IMR-90 (cell line): ENCODE measurements at regions not wholly inside any gene's neighbourhood (a gene's known extent, or its start where the extent isn't known, plus 50 kb on each side); places are given as distances from the start of the nearest gene placed in this dataset.
"Not testable (repeated sequence)": the region's sequence is repeated elsewhere in the genome, so short reads cannot be mapped to it uniquely, and the experiment has no call there.

Experiments used
- BHLHE40 ChIP-seq: fragments of 150-350 bp; IDR thresholded peaks from 2 replicates; pipeline ENCODE4 v1.6.1; 2016; ENCODE audit warnings: mild to moderate bottlenecking, low read depth, low read length
- CEBPB ChIP-seq: IDR thresholded peaks from 2 replicates; pipeline ENCODE4 v1.6.1; 2012; ENCODE audit warnings: low read depth, low read length, improper control_type of control experiment
- CHD1 ChIP-seq: IDR thresholded peaks from 2 replicates; pipeline ENCODE4 v1.6.1; 2012; ENCODE audit warnings: low read depth, low read length, improper control_type of control experiment
- MAFK ChIP-seq: IDR thresholded peaks from 2 replicates; pipeline ENCODE4 v1.6.1; 2012; ENCODE audit warnings: low read depth, low read length, improper control_type of control experiment
- MAZ ChIP-seq: IDR thresholded peaks from 2 replicates; pipeline ENCODE4 v1.6.1; 2012; ENCODE audit warnings: low read depth, mild to moderate bottlenecking, low read length, improper control_type of control experiment, moderate library complexity, borderline replicate concordance
- MXI1 ChIP-seq: IDR thresholded peaks from 2 replicates; pipeline ENCODE4 v1.6.1; 2012; ENCODE audit warnings: low read depth, mild to moderate bottlenecking, low read length, moderate library complexity, borderline replicate concordance
- NFE2L2 ChIP-seq: fragments of 150-350 bp; IDR thresholded peaks from 2 replicates; pipeline ENCODE4 v1.6.1; 2016; ENCODE audit warnings: low read depth, mild to moderate bottlenecking, low read length
- POLR2A ChIP-seq: IDR thresholded peaks from 2 replicates; pipeline ENCODE4 v1.6.1; 2012; ENCODE audit warnings: mild to moderate bottlenecking, low read depth, low read length
- RAD21 ChIP-seq: IDR thresholded peaks from 2 replicates; pipeline ENCODE4 v1.6.1; 2012; ENCODE audit warnings: low read length, improper control_type of control experiment
- RCOR1 ChIP-seq: IDR thresholded peaks from 2 replicates; pipeline ENCODE4 v1.6.1; 2012; ENCODE audit warnings: mild to moderate bottlenecking, low read length, improper control_type of control experiment; ENCODE audit not compliant: insufficient replicate concordance
- RFX5 ChIP-seq: IDR thresholded peaks from 2 replicates; pipeline ENCODE4 v1.8.0; 2012; ENCODE audit warnings: low read depth, mild to moderate bottlenecking, low read length, moderate library complexity
- SMC3 ChIP-seq: fragments of 150-350 bp; IDR thresholded peaks from 2 replicates; pipeline ENCODE4 v1.6.1; 2016; ENCODE audit warnings: low read depth, mild to moderate bottlenecking, antibody characterized with exemption, low read length, moderate library complexity
- TF ChIP-seq, protein P1 (sequence below): conservative IDR thresholded peaks from 2 replicates; pipeline ENCODE4 v1.5.1; 2012; ENCODE audit warnings: mild to moderate bottlenecking, low read depth, low read length, improper control_type of control experiment
- TF ChIP-seq, protein P2 (sequence below): fragments of 150-350 bp; IDR thresholded peaks from 2 replicates; pipeline ENCODE4 v1.6.1; 2016; ENCODE audit warnings: low read depth, mild to moderate bottlenecking, low read length, moderate library complexity, borderline replicate concordance

DNA sequence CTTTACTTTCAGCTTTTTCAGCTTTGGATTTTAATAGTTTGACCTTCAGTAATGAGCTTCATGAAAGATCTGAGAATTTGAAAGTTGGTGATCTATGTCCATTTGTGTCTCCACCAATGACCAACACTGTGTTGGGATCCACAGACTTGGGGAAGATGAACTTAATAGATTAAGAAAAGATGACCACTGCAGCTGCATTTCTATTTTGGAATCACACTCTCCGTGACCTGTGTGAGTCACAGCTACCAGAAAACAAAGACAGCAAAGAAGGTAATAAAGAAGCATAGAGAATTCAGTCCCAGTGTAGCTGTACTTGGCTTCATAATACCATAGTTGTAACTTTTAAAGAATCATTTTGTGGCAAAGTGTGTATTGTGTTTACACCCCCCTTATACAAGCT is 51.4 kb upstream of the PARP4 start:
- TF ChIP-seq, protein P1, sequence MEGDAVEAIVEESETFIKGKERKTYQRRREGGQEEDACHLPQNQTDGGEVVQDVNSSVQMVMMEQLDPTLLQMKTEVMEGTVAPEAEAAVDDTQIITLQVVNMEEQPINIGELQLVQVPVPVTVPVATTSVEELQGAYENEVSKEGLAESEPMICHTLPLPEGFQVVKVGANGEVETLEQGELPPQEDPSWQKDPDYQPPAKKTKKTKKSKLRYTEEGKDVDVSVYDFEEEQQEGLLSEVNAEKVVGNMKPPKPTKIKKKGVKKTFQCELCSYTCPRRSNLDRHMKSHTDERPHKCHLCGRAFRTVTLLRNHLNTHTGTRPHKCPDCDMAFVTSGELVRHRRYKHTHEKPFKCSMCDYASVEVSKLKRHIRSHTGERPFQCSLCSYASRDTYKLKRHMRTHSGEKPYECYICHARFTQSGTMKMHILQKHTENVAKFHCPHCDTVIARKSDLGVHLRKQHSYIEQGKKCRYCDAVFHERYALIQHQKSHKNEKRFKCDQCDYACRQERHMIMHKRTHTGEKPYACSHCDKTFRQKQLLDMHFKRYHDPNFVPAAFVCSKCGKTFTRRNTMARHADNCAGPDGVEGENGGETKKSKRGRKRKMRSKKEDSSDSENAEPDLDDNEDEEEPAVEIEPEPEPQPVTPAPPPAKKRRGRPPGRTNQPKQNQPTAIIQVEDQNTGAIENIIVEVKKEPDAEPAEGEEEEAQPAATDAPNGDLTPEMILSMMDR: not testable (repeated sequence)
- TF ChIP-seq MAFK, BHLHE40, CEBPB, POLR2A, SMC3, RFX5, CHD1, RCOR1, RAD21, MAZ, NFE2L2, MXI1: not testable (repeated sequence)
- TF ChIP-seq, protein P2, sequence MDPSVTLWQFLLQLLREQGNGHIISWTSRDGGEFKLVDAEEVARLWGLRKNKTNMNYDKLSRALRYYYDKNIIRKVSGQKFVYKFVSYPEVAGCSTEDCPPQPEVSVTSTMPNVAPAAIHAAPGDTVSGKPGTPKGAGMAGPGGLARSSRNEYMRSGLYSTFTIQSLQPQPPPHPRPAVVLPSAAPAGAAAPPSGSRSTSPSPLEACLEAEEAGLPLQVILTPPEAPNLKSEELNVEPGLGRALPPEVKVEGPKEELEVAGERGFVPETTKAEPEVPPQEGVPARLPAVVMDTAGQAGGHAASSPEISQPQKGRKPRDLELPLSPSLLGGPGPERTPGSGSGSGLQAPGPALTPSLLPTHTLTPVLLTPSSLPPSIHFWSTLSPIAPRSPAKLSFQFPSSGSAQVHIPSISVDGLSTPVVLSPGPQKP: not testable (repeated sequence)
